BLaER1 treated with 17β-estradiol and CSF1 and Interleukin-3, amounts not matched to agents 10 nM and 100 nM (cell line): ENCODE measurements at regions not wholly inside any gene's neighbourhood (a gene's known extent, or its start where the extent isn't known, plus 50 kb on each side); places are given as distances from the start of the nearest gene placed in this dataset.

Source experiments
- H3K27ac ChIP-seq, 11 experiments: shearing (Covaris generic); formaldehyde crosslinking; 2 replicates each; pipeline ENCODE4 v1.8.1; 2022
- H3K27me3 ChIP-seq, 11 experiments: shearing (Covaris generic); formaldehyde crosslinking; 2 replicates each; pipeline ENCODE4 v1.8.1; 2022
- H3K36me3 ChIP-seq, 11 experiments: shearing (Covaris generic); formaldehyde crosslinking; 2 replicates each; pipeline ENCODE4 v1.8.1; 2022
- H3K4me1 ChIP-seq, 10 experiments: shearing (Covaris generic); formaldehyde crosslinking; 2 replicates each; pipeline ENCODE4 v1.8.1; 2022
- H3K4me2 ChIP-seq, 11 experiments: shearing (Covaris generic); formaldehyde crosslinking; 2 replicates each; pipeline ENCODE4 v1.8.1; 2022
- H3K4me3 ChIP-seq, 10 experiments: shearing (Covaris generic); formaldehyde crosslinking; 2 replicates each; pipeline ENCODE4 v1.8.1; 2022
- H3K9ac ChIP-seq, 11 experiments: shearing (Covaris generic); formaldehyde crosslinking; 2 replicates each; pipeline ENCODE4 v1.8.1; 2022
- H3K9me3 ChIP-seq, 11 experiments: shearing (Covaris generic); formaldehyde crosslinking; replicated peaks in 1 of 11; 2 replicates each; pipeline ENCODE4 v1.8.1; 2022
- H4K20me1 ChIP-seq, 11 experiments: shearing (Covaris generic); formaldehyde crosslinking; 2 replicates each; pipeline ENCODE4 v1.8.1; 2022
- Cebpa-rat ChIP-seq, 11 experiments: shearing (Covaris generic); IDR thresholded peaks; 2 replicates each; pipeline ENCODE4 v1.8.1; 2022

DNA sequence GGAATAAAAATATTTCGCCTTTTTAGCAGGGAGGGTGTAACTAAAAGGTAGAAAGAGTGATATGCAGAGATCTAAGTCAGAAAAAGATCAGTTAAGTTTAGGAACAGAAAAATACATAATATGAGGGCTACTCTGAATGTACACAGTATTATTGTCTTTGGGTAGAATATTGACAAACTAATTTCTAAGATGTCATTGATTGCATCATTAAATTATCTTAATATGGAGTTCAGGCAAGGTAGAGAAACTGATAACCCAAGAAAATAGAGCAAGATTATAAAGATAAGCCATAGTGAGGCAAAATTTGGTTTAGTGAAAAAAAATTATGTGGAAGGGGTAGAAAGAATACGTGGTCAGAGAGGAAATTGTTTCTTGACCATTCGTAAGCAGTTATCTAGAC, 629.0 kb upstream of the NXPH2 start:
- H3K4me2 ChIP-seq: peak overlapping the region; percentile 13 to 85 (median 32); a peak in 13 of 22 replicates
- peaks cover 18 to 34% (median 25%) of the 10 kb centered on the region in 10 experiments for H3K4me1 ChIP-seq
- H3K27ac ChIP-seq: peak overlapping the region in 1 of 11 experiments; percentile 72; a peak in 2 of 22 replicates
- H3K36me3 ChIP-seq: no peaks in the 10 kb centered on the region
- H4K20me1 ChIP-seq: no peaks in the 10 kb centered on the region
- H3K9me3 ChIP-seq: peaks cover 7 to 29% (median 12%) of the 10 kb centered on the region in 11 experiments; a peak in 19 of 22 replicates
- H3K4me3 ChIP-seq: peak overlapping the region in 1 of 10 experiments; percentile 53; a peak in 1 of 20 replicates
- no peak for TF ChIP-seq Cebpa-rat (IDR thresholded peaks at IDR 0.05)
- no peaks in the 10 kb centered on the region for H3K27me3 ChIP-seq
- no peak overlapping the region for H3K9ac ChIP-seq

DNA sequence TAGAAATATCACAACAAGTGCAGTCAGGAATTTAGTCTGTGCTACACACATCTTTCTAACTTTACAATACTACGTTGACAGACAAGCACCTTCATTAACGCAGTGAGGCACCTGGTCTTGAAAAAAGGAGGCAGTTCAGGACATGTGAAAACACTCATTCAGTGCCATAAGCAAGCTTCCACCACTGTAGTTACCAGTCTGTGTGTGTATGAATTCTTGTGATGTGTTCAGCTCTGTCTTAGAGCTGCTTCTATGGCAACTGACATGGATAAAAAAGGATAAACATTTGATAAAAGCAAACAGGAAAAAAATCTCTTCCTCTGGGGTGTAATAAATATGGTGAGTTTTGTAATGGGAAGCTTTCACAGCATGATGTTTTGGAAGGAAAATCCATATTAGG, 623.8 kb upstream of the NXPH2 start:
- peaks cover 8 to 34% (median 13%) of the 10 kb centered on the region in 11 experiments; a peak in 16 of 22 replicates for H3K9me3 ChIP-seq
- H3K27ac ChIP-seq: no peak overlapping the region
- H4K20me1 ChIP-seq: no peaks in the 10 kb centered on the region
- H3K4me1 ChIP-seq: peaks cover 0 to 4% (median 0%) of the 10 kb centered on the region in 10 experiments; a peak in 3 of 20 replicates
- H3K36me3 ChIP-seq: no peaks in the 10 kb centered on the region; a peak in 1 of 22 replicates
- H3K27me3 ChIP-seq: no peaks in the 10 kb centered on the region
- no peak for TF ChIP-seq Cebpa-rat (IDR thresholded peaks at IDR 0.05)
- no peak overlapping the region for H3K4me3 ChIP-seq
- no peak overlapping the region for H3K9ac ChIP-seq
- H3K4me2 ChIP-seq: no peak overlapping the region

DNA sequence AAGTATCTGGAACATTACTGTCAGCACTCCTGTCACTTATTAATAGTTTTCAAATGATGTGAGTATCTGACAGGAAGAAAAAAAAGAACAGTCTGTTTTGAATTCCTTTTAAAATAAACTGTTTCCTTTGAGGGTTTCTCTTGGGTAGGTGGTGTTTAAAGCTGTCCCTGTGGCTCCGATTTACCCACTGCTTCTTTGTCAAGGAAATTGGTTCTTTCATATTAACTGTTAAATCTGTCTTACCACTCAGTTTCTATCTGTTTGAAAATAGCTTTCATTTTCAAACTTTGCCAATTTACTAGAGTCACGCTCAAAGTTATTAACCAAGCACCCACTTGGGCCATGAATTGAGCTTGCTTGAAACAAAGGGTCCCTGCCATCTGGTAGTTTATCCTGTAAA, 614.6 kb upstream of the NXPH2 start:
- H3K36me3 ChIP-seq: no peaks in the 10 kb centered on the region
- no peak for TF ChIP-seq Cebpa-rat (IDR thresholded peaks at IDR 0.05)
- H4K20me1 ChIP-seq: no peaks in the 10 kb centered on the region
- H3K9ac ChIP-seq: peak overlapping the region in 3 of 11 experiments; percentile 22 to 40 (median 38); a peak in 4 of 22 replicates
- H3K4me3 ChIP-seq: peak overlapping the region in 2 of 10 experiments; percentile 22 to 32; a peak in 2 of 20 replicates
- peak overlapping the region; percentile 49 to 81 (median 70) for H3K4me2 ChIP-seq
- no peaks in the 10 kb centered on the region for H3K27me3 ChIP-seq
- peaks cover 19 to 43% (median 30%) of the 10 kb centered on the region in 10 experiments for H3K4me1 ChIP-seq
- H3K27ac ChIP-seq: peak overlapping the region in 6 of 11 experiments; percentile 12 to 51 (median 26); a peak in 9 of 22 replicates
- H3K9me3 ChIP-seq: peaks cover 0 to 11% (median 5%) of the 10 kb centered on the region in 11 experiments; a peak in 8 of 22 replicates

DNA sequence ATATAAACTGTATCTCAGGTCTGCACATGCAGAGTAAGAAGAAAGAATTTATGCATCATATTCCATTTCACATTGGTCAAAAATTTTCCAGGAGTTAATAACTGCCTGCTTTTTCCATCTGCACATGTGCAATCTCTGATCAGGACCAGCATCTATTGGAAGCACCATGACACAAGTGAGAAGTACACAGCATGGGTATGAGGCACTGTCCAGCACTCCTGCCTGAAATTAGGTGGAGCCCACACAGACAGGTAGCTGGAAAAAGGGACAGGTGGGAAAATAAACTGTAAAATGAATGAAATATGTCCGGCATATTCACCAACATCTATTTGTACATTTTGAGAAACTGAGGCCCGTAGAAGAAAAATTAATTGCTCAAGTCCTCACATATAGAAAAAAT, 609.2 kb upstream of the NXPH2 start:
- no peaks in the 10 kb centered on the region for H4K20me1 ChIP-seq
- TF ChIP-seq Cebpa-rat (IDR thresholded peaks at IDR 0.05): no peak
- peaks cover 0 to 4% (median 0%) of the 10 kb centered on the region in 11 experiments; a peak in 2 of 22 replicates for H3K9me3 ChIP-seq
- no peak overlapping the region for H3K4me2 ChIP-seq
- peaks cover 8 to 27% (median 15%) of the 10 kb centered on the region in 10 experiments for H3K4me1 ChIP-seq
- H3K36me3 ChIP-seq: no peaks in the 10 kb centered on the region
- no peak overlapping the region for H3K4me3 ChIP-seq
- no peak overlapping the region for H3K27ac ChIP-seq
- no peaks in the 10 kb centered on the region for H3K27me3 ChIP-seq
- no peak overlapping the region for H3K9ac ChIP-seq

DNA sequence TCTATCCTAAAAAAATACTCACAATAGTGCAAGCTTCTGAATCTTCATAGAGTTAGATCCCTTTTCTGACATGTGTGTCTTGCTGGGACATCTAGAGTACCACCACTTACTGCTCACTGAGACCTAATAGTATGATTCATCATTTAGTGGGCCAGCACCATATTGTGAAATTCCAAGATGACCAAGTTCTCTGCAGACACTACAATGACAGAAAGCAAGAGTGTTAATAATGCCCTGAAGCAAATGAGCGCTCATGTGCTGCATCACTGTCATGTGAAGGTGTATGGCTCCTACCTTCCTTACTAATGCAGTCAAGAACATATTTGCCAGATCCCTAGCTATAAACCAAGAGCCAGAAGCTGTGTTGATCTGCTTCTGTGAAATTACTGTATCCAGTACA, 606.2 kb upstream of the NXPH2 start:
- Histone ChIP-seq H3K4me2 (no peak overlapping the region), H3K36me3 (no peaks in the 10 kb centered on the region), H3K27me3 (no peaks in the 10 kb centered on the region), H3K4me3 (no peak overlapping the region), H3K4me1 (peaks cover 0 to 11% (median 0%) of the 10 kb centered on the region in 10 experiments; a peak in 8 of 20 replicates), H3K9me3 (peaks cover 0 to 4% (median 0%) of the 10 kb centered on the region in 11 experiments; a peak in 2 of 22 replicates), H4K20me1 (no peaks in the 10 kb centered on the region), H3K9ac (no peak overlapping the region), H3K27ac (no peak overlapping the region)
- no peak for TF ChIP-seq Cebpa-rat (IDR thresholded peaks at IDR 0.05)

DNA sequence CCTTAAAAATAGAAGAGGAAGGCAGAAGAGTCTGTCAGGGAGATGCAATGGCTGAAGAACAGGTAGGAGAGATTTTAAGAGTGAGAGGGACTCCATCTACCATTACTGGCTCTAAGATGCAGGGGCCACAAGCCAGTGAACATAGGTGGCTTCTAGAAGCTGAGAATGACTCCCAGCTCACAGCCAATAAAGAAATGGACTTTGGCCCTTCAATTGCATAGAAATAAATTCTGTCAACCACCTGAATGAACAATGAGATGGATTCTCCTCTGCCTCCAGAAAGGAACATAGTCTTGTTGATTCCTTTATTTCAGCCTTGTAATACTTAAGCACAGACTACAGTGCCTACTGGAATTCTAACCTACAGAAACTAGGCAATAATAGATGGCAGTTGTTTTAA, 603.3 kb upstream of the NXPH2 start:
- Histone ChIP-seq H4K20me1 (no peaks in the 10 kb centered on the region), H3K9me3 (peaks cover 0 to 4% (median 0%) of the 10 kb centered on the region in 11 experiments; a peak in 2 of 22 replicates), H3K9ac (no peak overlapping the region), H3K4me1 (no peaks in the 10 kb centered on the region), H3K4me2 (no peak overlapping the region), H3K36me3 (no peaks in the 10 kb centered on the region), H3K4me3 (no peak overlapping the region), H3K27me3 (no peaks in the 10 kb centered on the region), H3K27ac (no peak overlapping the region)
- no peak for TF ChIP-seq Cebpa-rat (IDR thresholded peaks at IDR 0.05)

DNA sequence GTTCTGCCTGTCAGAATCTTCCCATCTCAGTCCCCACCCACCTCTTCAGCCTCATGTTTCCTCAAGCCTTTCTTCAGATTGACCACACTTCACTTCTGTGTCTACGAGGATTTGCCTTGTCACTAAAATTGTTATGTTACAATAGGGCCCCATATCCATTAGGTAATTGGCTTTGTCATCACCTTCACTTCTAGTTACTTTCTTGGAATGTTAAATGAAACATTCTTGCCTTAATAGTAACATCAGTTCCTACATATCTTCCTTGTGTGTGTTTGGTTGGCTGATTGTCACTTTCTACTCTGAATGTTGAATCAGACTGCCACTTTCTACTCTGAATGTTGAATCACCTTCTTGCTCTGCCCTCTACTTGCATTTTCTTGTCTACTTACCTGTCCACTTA, 599.9 kb upstream of the NXPH2 start:
- Histone ChIP-seq H3K36me3 (no peaks in the 10 kb centered on the region), H3K9ac (no peak overlapping the region), H3K4me1 (no peaks in the 10 kb centered on the region), H3K9me3 (peaks cover 0 to 14% (median 0%) of the 10 kb centered on the region in 11 experiments; a peak in 3 of 22 replicates), H4K20me1 (no peaks in the 10 kb centered on the region), H3K27ac (no peak overlapping the region), H3K4me2 (no peak overlapping the region), H3K27me3 (no peaks in the 10 kb centered on the region), H3K4me3 (no peak overlapping the region)
- no peak for TF ChIP-seq Cebpa-rat (IDR thresholded peaks at IDR 0.05)

DNA sequence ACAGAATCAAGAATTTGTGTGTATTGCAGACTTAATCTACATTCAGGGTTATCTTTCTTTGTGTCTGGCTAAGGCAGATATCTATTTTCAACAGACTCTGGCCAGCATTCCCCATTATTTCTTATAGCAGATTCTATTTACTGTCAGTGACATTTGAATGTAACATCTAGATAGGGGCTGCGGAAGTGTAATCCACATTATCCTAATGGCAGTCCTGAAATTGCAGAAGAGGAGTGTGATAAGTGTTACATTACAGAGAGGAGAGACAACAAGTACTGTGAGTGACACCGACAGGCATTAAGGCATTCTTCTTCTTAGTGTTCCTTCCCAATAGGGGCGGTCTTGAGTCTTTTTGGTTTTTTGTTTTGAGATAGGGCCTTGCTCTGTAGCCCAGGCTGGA, 598.2 kb upstream of the NXPH2 start:
- Histone ChIP-seq H3K4me3 (no peak overlapping the region), H3K4me2 (no peak overlapping the region), H3K27ac (no peak overlapping the region), H3K9ac (no peak overlapping the region), H3K36me3 (no peaks in the 10 kb centered on the region), H4K20me1 (no peaks in the 10 kb centered on the region), H3K27me3 (no peaks in the 10 kb centered on the region), H3K4me1 (peaks cover 0 to 8% (median 0%) of the 10 kb centered on the region in 10 experiments; a peak in 2 of 20 replicates), H3K9me3 (peaks cover 0 to 14% (median 0%) of the 10 kb centered on the region in 11 experiments; a peak in 3 of 22 replicates)
- TF ChIP-seq Cebpa-rat (IDR thresholded peaks at IDR 0.05): no peak

DNA sequence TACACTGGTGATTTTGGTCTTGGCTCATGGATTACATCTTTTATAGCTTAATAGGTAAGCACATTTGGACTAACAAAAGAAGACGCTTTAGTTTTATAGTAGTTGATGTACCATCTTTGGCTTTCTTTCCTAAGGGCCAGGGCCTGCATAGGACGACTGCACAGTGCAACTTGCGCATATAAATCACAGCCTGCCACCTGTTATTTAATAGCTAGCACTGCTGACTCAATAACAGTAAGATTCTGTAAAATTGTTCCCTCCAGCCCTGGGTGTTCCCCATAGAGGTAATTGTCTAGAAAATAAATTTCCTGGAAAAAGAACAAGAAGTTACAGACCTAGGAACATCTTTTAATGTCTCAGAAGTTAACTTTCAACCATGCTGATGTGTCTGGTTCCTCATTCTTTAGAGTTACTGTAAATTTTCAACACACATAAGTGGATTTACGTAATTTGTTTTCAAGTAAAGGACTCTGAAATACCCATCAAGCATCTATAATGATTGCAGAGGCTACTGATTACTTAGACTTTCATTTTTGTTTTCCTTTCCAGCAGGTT, 594.2 kb upstream of the NXPH2 start:
- H3K4me1 ChIP-seq: peaks cover 0 to 8% (median 5%) of the 10 kb centered on the region in 10 experiments; a peak in 7 of 20 replicates
- H3K36me3 ChIP-seq: no peaks in the 10 kb centered on the region
- H3K4me3 ChIP-seq: no peak overlapping the region
- H3K27ac ChIP-seq: no peak overlapping the region
- H3K9me3 ChIP-seq: peaks cover 0 to 15% (median 7%) of the 10 kb centered on the region in 11 experiments; a peak in 7 of 22 replicates
- no peak for TF ChIP-seq Cebpa-rat (IDR thresholded peaks at IDR 0.05)
- H3K4me2 ChIP-seq: peak overlapping the region in 1 of 11 experiments; percentile 17; a peak in 1 of 22 replicates
- no peaks in the 10 kb centered on the region for H3K27me3 ChIP-seq
- H4K20me1 ChIP-seq: no peaks in the 10 kb centered on the region
- H3K9ac ChIP-seq: no peak overlapping the region
